COR-L47 (cell line): ENCODE measurements at regions not wholly inside any gene's neighbourhood (a gene's known extent, or its start where the extent isn't known, plus 50 kb on each side); places are given as distances from the start of the nearest gene placed in this dataset.

Experiments used
- DNase-seq: peaks from one replicate; lab custom pipeline; 2025; lab: John Stamatoyannopoulos, UW

DNA sequence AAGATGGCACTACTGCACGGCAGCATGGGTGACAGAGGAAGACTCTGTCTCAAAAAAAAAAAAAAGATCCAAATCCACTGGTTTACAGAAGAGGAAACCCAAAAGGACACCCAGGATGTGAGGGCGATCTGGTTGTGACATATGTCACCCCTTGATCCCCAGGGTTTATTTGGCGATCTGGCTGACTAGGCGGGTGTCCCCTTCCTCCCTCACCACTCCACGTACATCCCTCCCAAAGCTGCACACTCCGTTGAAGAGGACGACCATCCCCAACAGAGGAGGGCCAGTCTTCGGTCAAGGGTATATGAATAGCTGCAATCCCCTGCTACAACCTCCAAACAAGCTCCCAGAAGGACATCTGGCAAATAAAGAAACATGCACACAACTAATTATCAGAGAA, 111.6 kb downstream of the HTR5A start:
- DNase-seq: no peak

DNA sequence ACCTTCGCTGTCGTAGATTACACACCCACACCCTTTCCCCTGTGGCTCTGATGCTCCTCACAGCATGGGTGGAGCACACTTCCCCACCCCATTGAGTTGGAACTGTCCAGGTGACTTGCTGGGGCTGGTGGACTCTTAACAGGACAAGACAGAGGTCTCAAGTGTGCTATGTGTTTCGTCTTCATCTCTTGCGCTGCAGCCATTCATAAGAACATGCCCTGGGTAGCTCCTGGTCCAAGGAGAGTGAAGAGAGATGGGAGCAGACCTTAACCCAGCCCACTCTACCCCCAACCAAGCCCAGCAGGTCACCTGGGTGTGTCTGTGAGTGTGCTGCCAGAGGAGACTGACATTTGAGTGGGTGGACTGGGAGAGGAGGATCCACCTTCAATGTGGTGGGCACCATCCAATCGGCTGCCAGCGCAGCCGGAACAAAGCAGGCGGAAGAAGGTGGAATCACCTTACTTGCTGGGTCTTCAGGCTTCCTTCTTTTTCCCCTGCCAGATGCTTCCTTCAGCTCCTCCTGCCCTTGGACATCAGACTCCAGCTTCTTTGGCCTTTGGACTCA, 112.4 kb downstream of the HTR5A start:
- no peak for DNase-seq

DNA sequence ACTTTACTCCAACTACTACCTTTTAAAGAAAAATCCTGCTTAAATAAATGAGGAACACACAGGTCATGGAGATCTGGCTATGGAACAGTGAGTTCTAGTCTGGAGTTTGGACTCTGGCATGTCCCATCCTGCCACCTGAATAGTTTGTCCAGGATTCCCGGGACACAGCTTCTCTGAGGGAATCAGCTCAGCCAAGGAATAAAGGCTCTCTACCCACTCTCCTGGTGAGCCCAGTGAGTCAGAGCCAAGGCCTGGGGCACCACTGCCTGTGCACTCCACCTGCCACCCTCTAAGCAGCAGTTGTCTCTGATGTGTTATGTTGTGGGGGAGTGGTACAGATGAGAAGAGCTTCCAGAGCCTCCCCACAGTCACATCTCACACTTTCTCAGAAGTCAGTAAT, 113.5 kb downstream of the HTR5A start:
- DNase-seq: no peak

DNA sequence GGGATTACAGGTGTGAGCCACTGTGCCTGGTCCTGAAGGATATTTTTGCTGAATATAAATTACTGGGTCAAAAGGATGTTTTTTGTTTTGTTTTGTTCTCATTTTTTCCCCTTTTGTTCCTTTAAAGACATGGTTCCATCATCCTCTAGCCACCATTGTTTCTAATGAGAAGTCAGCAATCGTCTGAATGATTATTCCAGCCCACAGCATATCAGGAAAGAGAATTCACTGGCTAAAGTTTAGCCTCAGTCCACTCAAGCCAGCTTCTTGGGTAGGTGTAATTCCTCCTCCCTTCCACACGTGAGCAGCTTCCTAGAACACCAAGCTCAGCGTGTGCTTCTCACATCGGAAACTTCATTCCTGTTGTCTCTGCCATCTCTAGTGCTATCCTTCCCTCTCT, 112.8 kb upstream of the INSIG1 start:
- no peak for DNase-seq

DNA sequence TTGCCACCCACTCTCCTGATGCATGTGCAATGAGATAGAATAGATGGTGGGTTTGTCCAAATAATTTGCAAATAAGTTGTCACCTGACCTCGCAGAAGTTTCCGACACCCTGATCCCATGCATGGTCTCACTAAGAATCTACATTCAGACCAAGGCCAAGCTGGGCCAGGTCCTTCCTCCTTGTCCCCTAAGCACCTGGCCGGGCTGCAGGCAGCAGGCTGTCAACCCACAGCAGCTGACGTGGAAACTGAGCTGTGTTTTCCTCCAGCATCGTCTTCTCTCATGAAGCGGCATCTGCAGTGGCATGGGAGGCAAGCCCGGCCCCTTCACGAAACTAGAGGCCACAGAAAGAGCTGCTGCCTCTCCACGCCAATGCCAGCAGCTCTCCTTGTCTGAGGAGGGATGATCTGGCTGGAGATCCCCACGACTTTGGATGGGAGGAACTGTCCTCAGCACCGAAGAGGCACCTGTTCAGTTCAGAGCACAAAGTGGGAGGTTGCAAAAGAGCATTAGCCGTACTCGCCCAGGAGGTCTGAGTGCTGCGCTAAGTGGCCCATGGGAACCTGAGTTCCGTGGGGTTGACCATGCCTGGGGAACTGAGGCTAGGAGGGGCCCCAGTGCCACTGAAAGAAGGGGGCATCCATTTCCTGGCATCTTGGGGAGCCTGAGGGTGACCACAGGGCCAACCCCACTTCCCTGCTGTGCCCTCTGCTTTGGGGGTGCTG, 110.5 kb upstream of the INSIG1 start:
- no peak for DNase-seq

DNA sequence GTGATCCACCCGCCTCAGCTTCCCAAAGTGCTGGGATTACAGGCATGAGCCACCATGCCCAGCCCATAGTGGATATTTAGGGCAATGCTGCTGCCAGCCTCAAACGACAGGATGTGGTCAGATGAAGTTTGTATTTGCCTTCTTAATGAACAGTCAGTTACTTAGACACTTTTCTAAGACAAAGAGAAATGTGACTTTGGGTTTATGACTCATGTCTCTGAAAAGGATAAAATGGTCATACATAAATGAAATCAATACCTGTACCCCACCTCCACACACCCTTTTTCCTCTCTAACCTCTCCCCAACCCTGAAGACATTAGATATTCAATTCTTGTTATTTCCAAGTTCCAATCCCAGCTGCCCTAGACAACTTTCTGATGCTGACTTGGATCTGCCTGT, 109.3 kb upstream of the INSIG1 start:
- no peak for DNase-seq

DNA sequence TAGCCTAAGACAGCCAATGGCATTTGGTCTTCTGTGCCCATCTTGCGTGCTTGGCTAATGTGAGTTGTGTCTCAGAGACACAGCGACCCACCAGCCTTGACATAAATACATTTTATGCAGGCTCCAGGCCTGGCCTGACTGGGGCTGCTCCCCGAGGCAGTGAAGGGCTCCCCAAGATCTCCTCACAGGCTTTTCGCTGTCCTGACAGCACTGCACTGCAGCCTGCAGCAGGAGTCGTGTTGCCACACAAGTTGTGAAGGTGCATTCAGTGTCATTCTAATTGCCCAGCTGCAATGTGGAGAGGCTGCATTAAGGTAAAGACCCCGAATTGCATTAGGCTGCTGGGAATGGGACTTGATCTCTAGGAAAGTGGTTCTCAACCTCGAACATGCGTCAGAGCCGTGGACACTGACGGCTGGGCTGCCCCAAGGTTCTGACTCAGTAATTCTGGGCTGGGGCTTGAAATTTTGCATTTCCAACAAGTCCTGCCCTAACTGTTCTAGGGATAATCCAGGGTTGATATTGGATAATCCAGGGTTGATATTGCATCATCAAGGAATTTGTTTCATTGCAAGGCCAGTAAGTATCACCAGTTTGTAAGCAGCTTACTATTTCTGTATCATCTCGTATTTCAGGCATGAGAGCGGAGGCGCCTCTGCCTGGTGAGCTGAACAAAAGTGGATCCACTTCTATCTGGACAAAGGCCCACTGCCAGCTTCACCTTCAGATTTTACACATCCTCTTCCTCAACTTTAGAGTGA, 108.7 kb upstream of the INSIG1 start:
- DNase-seq: no peak

GRCh38 chr7:155189590-155189989, 108.1 kb upstream of the INSIG1 start:
- no peak for DNase-seq

DNA sequence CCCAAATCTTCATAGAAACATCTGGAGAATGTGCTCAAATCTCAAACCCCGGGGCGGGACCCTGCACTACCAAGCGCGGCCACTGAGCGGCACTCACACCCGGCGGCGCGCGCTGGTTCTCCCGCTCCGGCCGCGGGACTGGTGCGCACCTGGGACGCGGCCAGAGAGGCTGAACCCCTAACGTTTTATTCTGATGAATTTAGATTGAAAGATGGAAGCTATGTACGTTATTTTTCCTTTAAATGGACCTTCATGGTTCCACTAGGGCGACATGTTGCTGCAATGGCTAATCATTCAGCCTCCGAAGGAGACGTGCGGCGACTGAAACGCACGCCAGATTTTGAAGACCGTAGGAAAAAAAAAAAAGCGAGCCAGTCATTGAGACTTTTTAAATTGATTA, 107.0 kb upstream of the INSIG1 start:
- no peak for DNase-seq

DNA sequence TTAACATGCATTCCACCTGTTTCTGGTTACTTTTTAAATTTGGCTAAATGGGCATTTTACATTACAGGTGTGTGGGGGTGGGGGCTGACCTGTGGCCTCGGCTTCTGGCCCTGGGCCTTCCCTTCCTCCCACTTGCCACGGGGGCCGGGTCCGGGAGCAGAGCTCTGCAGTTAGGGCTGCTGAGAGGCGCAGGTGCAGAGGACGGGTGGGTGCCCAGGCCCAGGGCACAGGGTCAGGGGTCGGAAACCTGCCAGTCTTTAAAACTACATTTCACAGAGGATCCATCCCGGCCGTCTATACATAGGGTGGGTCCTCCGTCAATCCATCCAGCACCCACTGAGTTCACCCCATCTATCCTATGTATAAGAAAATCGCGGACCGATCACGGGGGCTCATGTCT, 106.5 kb upstream of the INSIG1 start:
- no peak for DNase-seq

DNA sequence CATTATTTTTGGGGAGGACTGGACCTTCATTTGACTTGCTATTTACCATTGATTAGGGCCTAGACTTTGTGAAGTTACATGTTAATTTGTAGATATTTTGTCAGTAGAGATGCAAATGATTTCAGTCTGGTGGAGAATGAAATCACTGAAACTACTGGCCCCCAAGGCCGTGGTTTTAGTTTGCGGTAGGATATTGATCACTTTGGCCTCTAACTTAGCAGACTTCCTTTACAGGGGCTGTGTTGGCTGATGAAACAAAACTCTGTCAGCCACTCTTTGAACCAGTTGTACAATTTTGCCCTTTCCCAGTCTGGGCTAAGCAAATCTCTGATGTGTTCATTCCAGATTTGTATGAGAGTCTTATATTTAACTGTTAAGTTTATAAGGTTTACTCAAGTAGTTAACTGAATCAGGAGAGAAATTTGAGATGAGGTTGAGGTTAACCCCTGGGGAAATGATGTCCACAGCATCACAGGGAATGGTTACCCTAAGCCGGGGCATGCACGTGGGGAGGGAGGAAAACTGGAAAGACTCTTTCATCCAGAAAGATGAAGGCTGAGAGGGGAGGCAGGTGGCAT, 105.7 kb upstream of the INSIG1 start:
- DNase-seq: no peak

DNA sequence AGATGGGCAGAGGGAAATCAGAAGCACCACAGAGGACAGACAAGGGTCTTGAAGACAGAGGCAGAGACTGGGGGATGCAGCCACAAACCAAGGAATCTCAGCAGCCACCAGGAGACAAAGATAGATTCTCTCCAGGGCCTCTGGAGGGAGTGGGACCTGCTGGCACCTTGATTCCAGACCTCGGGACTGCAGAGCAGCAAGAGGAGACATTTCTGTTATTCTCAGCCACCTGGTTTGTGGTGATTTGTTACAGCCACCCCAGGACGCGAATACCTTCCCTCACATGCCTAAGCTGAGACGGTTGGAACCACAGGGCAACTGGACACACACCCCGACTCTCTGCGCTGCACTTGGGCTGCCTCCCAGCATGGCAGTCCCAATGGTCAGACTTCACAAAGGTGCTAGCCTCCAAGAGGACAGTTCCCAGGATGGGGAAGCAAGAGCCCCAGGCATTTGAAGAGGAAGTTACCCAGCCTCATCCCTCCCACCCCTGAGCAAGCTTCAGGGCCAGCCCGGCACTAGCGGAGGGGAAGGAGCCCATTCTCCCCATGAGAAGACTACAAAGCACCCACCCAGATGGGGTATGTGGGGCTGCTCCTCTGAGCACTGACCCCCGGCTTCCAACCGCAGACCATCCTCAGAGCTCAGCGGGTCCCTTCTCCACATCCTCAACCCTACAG, 104.6 kb upstream of the INSIG1 start:
- DNase-seq: no peak

DNA sequence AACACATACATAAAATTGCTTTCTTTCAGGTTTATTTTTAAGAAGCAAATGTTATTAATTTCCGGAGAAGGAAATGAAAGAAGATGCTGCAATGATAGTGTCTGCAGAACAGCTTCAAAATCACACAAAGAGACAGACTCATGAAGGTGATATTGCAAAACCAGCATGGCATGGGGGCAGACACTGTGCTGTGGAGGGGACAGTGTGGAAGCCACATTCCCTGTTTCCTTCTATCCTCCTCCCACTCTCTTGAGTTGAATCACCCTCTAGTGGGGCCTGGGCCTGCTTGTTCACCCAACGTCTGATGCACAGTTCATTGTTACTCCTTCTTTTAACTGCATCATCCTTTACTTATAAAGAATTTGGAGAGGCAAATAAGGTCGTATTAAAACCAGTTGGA, 104.0 kb upstream of the INSIG1 start:
- DNase-seq: no peak

DNA sequence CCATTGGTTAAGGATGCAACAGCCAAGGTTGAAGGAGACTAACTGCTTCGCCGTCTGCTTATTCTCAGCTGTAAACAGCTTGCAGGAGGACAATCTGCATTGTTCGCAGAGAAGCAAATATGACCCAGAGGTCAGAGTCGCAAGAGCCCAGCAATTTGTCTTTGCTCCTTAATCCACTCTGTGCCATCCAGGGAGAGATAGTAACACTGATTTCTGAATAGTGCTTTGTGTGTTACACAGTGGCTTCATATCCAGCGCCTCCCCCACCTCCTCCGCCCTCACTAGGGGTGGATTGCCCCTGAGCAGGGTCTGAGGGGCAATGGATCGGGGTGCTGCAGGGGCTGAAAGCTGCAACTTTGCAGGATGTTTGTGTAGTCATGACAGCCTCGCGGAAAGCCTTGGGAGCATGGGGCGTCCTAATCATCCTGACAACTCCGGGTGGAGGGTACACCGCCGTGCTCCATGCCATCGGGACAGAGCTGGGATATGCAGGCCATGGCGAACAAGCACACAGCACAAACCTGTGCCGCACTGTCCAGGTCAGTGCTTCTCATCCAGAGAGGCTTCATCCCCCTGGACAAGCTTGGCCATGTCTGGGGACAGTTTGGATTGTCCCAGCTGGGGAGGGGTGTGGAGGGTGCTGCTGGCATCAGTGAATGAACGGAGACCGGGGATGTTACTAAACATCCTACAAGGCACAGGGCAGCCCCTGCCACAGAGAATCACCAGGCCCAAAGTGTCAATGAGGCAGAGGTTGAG, 103.1 kb upstream of the INSIG1 start:
- DNase-seq: no peak

- DNase-seq: no peak
Observed at GRCh38 chr7:155195939-155196523, 101.6 kb upstream of the INSIG1 start.

DNA sequence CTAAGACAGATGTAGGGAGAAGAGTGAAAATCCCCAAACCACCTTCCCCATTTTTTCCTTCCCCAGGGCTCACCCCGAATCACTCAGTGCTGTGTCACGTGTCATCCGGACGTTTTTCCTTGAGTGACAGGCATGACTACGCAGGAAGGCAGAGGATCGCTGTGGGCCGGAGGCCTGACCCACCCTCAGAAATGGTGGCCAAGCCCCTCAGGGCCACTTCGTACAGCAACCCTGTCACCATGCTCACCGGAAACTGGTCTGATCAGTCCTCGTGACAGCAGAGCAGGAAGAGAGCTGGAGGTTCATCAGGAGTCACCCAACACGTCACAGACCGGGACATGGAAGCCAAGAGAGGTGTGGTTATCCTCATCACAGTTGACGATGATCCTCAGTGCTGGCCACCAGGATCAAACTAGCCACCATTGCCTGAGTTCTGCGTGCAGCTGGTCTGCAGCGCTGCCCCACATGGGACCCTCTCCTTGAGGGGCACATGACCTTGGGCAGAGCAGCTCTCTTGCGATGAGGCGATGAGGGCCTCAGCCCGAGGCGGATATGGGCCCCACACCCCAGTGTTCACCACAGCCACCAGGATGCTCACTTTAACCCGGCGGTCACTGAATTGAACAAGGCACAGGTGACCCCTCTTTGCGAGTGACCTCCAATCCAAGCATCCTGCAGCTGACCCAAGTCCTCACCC, 99.3 kb upstream of the INSIG1 start:
- no peak for DNase-seq

- DNase-seq: no peak
Observed at GRCh38 chr7:155198901-155199845, 98.5 kb upstream of the INSIG1 start.

- DNase-seq: no peak
Observed at GRCh38 chr7:155201325-155202087, 96.2 kb upstream of the INSIG1 start.
